NCI-H774 (cell line): ENCODE measurements at regions not wholly inside any gene's neighbourhood (a gene's known extent, or its start where the extent isn't known, plus 50 kb on each side); places are given as distances from the start of the nearest gene placed in this dataset.
"Not testable (repeated sequence)": the region's sequence is repeated elsewhere in the genome, so short reads cannot be mapped to it uniquely, and the experiment has no call there.

Source experiments
- DNase-seq: peaks from one replicate; lab custom pipeline; 2025; lab: John Stamatoyannopoulos, UW

- no peak for DNase-seq
These were observed 140.2 kb downstream of the ENC1 start for GRCh38 chr5:74500110-74500917.

GRCh38 chr5:74499256-74500050, 141.1 kb downstream of the ENC1 start:
- no peak for DNase-seq

- no peak for DNase-seq
These were observed 142.8 kb downstream of the ENC1 start for GRCh38 chr5:74497706-74498105.

GRCh38 chr5:74493411-74493810, 147.1 kb downstream of the ENC1 start:
- no peak for DNase-seq

GRCh38 chr5:74492230-74492629, 148.3 kb downstream of the ENC1 start:
- no peak for DNase-seq

- no peak for DNase-seq
These were observed 148.9 kb downstream of the ENC1 start for GRCh38 chr5:74491586-74491985.

GRCh38 chr5:74490814-74491213, 149.7 kb downstream of the ENC1 start:
- no peak for DNase-seq

GRCh38 chr5:74482990-74483389, 157.5 kb downstream of the ENC1 start:
- DNase-seq, result no peak

- no peak for DNase-seq
These were observed 158.0 kb downstream of the ENC1 start for GRCh38 chr5:74482523-74482922.

GRCh38 chr5:74481357-74481756, 159.2 kb downstream of the ENC1 start:
- not testable (repeated sequence) for DNase-seq

GRCh38 chr5:74480201-74480600, 160.3 kb downstream of the ENC1 start:
- no peak for DNase-seq

- no peak for DNase-seq
These were observed 162.2 kb downstream of the ENC1 start for GRCh38 chr5:74478328-74478727.

- DNase-seq, result no peak
These were observed 162.8 kb downstream of the ENC1 start for GRCh38 chr5:74477761-74478160.

- DNase-seq, result no peak
These were observed 163.6 kb downstream of the ENC1 start for GRCh38 chr5:74476819-74477453.

GRCh38 chr5:74476046-74476818, 164.3 kb downstream of the ENC1 start:
- no peak for DNase-seq

- DNase-seq, result no peak
These were observed 168.7 kb downstream of the ENC1 start for GRCh38 chr5:74471875-74472274.

- no peak for DNase-seq
These were observed 171.1 kb downstream of the ENC1 start for GRCh38 chr5:74469234-74469994.

GRCh38 chr5:74468421-74468820, 172.1 kb downstream of the ENC1 start:
- no peak for DNase-seq

GRCh38 chr5:74465724-74466123, 174.8 kb downstream of the ENC1 start:
- DNase-seq, result no peak

- no peak for DNase-seq
These were observed 175.9 kb downstream of the ENC1 start for GRCh38 chr5:74464512-74465209.

- DNase-seq, result no peak
These were observed 178.2 kb downstream of the ENC1 start for GRCh38 chr5:74462356-74462755.
